ENCODE measurements at regions not wholly inside any gene's neighbourhood (a gene's known extent, or its start where the extent isn't known, plus 50 kb on each side); places are given as distances from the start of the nearest gene placed in this dataset.

- 55% methylated on average over 3 of the region's 3 CpGs for WGBS (ENCODE audit: low lambda C conversion rate)
- Histone ChIP-seq H3K79me2 (ENCODE audit: insufficient read depth) (no peaks in the 10 kb centered on the region), H3K9ac (no peak overlapping the region), H3K4me1 (ENCODE audit: control insufficient read depth in 1 of 2, insufficient read depth in 2 of 2, low read depth in 1 of 2, low read length in 1 of 2) (no peaks in the 10 kb centered on the region), H3K4me3 (ENCODE audit: low read depth in 2 of 2, low read length in 1 of 2) (no peak overlapping the region), H2AFZ (ENCODE audit: low read depth) (no peak overlapping the region), H3K9me3 (no peaks in the 10 kb centered on the region), H3K36me3 (replicated peaks in 1 of 2; ENCODE audit: control insufficient read depth in 1 of 2, insufficient read depth in 2 of 2, low read length in 1 of 2) (no peaks in the 10 kb centered on the region), H3K4me2 (no peak overlapping the region), H3K27me3 (ENCODE audit: insufficient read depth) (no peaks in the 10 kb centered on the region), H3K27ac (ENCODE audit: low read depth in 2 of 2, low read length in 1 of 2) (no peak overlapping the region; a peak in 1 of 4 replicates), H3F3A (replicated peaks; ENCODE audit: insufficient read depth) (no peaks in the 10 kb centered on the region), H3K9me2 (no peaks in the 10 kb centered on the region), H4K20me1 (ENCODE audit: insufficient read depth) (no peaks in the 10 kb centered on the region)
- TF ChIP-seq FOSL2 (IDR thresholded peaks at IDR 0.05; ENCODE audit: borderline replicate concordance, low read depth) (no peak), MEF2A (IDR thresholded peaks at IDR 0.05; ENCODE audit: borderline replicate concordance, low read depth) (no peak), GABPA (IDR thresholded peaks at IDR 0.05; ENCODE audit: low read depth) (no peak), ZBTB33 (IDR thresholded peaks at IDR 0.05; ENCODE audit: borderline replicate concordance, low read depth) (no peak), JUND (IDR thresholded peaks at IDR 0.05) (no peak), USF2 (IDR thresholded peaks at IDR 0.05; ENCODE audit: borderline replicate concordance, low read depth, low read length) (no peak), RAD21 (IDR thresholded peaks at IDR 0.05; ENCODE audit: low read length) (no peak), TEAD4 (IDR thresholded peaks at IDR 0.05; ENCODE audit: borderline replicate concordance, insufficient read depth) (no peak), PBX3 (IDR thresholded peaks at IDR 0.05) (no peak), NRF1 (IDR thresholded peaks at IDR 0.05; ENCODE audit: low read depth, low read length) (no peak), GATA2 (CRISPR knock-in tag; IDR thresholded peaks at IDR 0.05) (no peak), NFIC (IDR thresholded peaks at IDR 0.05; ENCODE audit: borderline replicate concordance) (no peak), FOXJ3 (CRISPR knock-in tag; IDR thresholded peaks at IDR 0.05) (no peak), REST (IDR thresholded peaks at IDR 0.05; ENCODE audit: low read depth, low read length) (no peak), TCF12 (IDR thresholded peaks at IDR 0.05) (no peak), SIN3A (IDR thresholded peaks at IDR 0.05; ENCODE audit: borderline replicate concordance, low read depth, low read length) (no peak), POLR2AphosphoS5 (IDR thresholded peaks at IDR 0.05; ENCODE audit: low read depth, low read length) (no peak), TAF1 (IDR thresholded peaks at IDR 0.05; ENCODE audit: borderline replicate concordance, low read depth, low read length) (no peak)
- ChIA-PET POLR2A (interaction anchor here (0.6 kb wide), 1 partner anchor 50 kb away, joined by 3 read pairs; no protein-coding TSS in a partner anchor), CTCF (no interaction called here)
- no peak for DNase-seq
These were observed 541.2 kb downstream of the NUP35 start for GRCh38 chr2:183665425-183665824.

Measured in SK-N-SH (cell line).